HepG2 (cell line): ENCODE measurements at regions not wholly inside any gene's neighbourhood (a gene's known extent, or its start where the extent isn't known, plus 50 kb on each side); places are given as distances from the start of the nearest gene placed in this dataset.

Experiments
- ATAC-seq: fragments of 200-7000 bp; cut with Tn5 transposase; 3 replicates; pipeline ENCODE4 v1.9.1; 2020; ENCODE audit warnings: mild to moderate bottlenecking, moderate library complexity
- BruUV-seq: library from RNA; stranded (reverse); fragments of 400-500 nt; replicated peaks from 2 replicates; lab custom pipeline; 2021; lab: Mats Ljungman, UMichigan
- CTCF ChIA-PET: fragments of 300-600 bp; formaldehyde crosslinking; extraction: SDS; loops from one replicate; lab custom pipeline; 2021; ENCODE audit warnings: low total read pairs, inconsistent platforms, low intra/inter-chr PET ratio; lab: Yijun Ruan, JAX
- POLR2A ChIA-PET: fragments of 350-600 bp; sonication (Branson Sonifier 250); formaldehyde crosslinking; loops from one replicate; lab custom pipeline; 2020; ENCODE audit warnings: antibody characterized with exemption, inconsistent platforms; lab: Yijun Ruan, JAX
- DNase-seq: peaks from one replicate; pipeline ENCODE4 v3.0.0-alpha.2; 2015; ENCODE audit warnings: low spot score
- FAIRE-seq: peaks from 3 replicates; lab custom pipeline; 2011; peaks lifted over from hg19 to GRCh38; lab: Jason Lieb, UNC
- H2AFZ ChIP-seq: one replicate; pipeline ENCODE4 v1.6.1; 2011; ENCODE audit warnings: low read length, inconsistent platforms
- H3K27ac ChIP-seq: fragments of 300-600 bp; 3 replicates; pipeline ENCODE4 v1.8.0; 2011; ENCODE audit warnings: mixed run types, mild to moderate bottlenecking, mixed read lengths, low read length, inconsistent platforms; ENCODE audit not compliant: insufficient read depth; ENCODE audit errors: extremely low read length
- H3K27me3 ChIP-seq, 2 experiments: fragments of 200-600 bp in 1 of 2; 2 replicates in 1 of 2; 3 replicates in 1 of 2; pipeline versions ENCODE4 v1.6.0 to v1.8.0; 2011; ENCODE audit warnings: low read length in 2 of 2, mild to moderate bottlenecking in 2 of 2, moderate library complexity in 2 of 2, inconsistent platforms in 1 of 2; ENCODE audit not compliant: insufficient read depth in 2 of 2, control insufficient read depth in 1 of 2
- H3K36me3 ChIP-seq, 2 experiments: fragments of 200-600 bp in 1 of 2; replicated peaks in 1 of 2; 2 replicates in 1 of 2; 3 replicates in 1 of 2; pipeline versions ENCODE4 v1.5.1 to v1.8.0; 2011; ENCODE audit warnings: low read length in 2 of 2, inconsistent platforms in 1 of 2; ENCODE audit not compliant: insufficient read depth in 2 of 2, control insufficient read depth in 1 of 2
- H3K4me1 ChIP-seq: 2 replicates; pipeline ENCODE4 v1.5.1; 2012; ENCODE audit warnings: low read length, inconsistent platforms; ENCODE audit not compliant: insufficient read depth
- H3K4me2 ChIP-seq: 2 replicates; pipeline ENCODE4 v1.6.0; 2011; ENCODE audit warnings: low read depth, low read length, inconsistent platforms
- H3K4me3 ChIP-seq, 3 experiments: fragments of 200-600 bp in 1 of 3; sonication (generic), shearing (Covaris generic) in 1 of 3; replicated peaks in 1 of 3; 2 replicates each; pipeline ENCODE4 v1.5.1; 2011 to 2016; ENCODE audit warnings: low read length in 3 of 3, inconsistent platforms in 2 of 3, low read depth in 2 of 3, mild to moderate bottlenecking in 2 of 3, control low read depth in 1 of 3, mixed read lengths in 1 of 3; ENCODE audit not compliant: insufficient read depth in 1 of 3
- H3K79me2 ChIP-seq: one replicate; pipeline ENCODE4 v1.6.1; 2011; ENCODE audit warnings: low read length, inconsistent platforms; ENCODE audit not compliant: insufficient read depth
- H3K9ac ChIP-seq: 2 replicates; pipeline ENCODE4 v1.6.0; 2011; ENCODE audit warnings: mild to moderate bottlenecking, low read depth, low read length, inconsistent platforms; ENCODE audit not compliant: insufficient read depth
- H3K9me3 ChIP-seq: 2 replicates; pipeline ENCODE4 v1.5.1; 2012; ENCODE audit warnings: mild to moderate bottlenecking, low read length
- H4K20me1 ChIP-seq: 2 replicates; pipeline ENCODE4 v1.6.0; 2011; ENCODE audit warnings: inconsistent platforms, mild to moderate bottlenecking, low read length, moderate library complexity; ENCODE audit not compliant: insufficient read depth
- AGO1 ChIP-seq: fragments of 200-400 bp; formaldehyde crosslinking; IDR thresholded peaks from 2 replicates; pipeline ENCODE4 v1.6.1; 2017; ENCODE audit warnings: mild to moderate bottlenecking, low read depth, low read length, moderate library complexity; ENCODE audit not compliant: poor library complexity, severe bottlenecking
- ATM ChIP-seq: fragments of 450-650 bp; IDR thresholded peaks from 2 replicates; pipeline ENCODE4 v1.7.1; 2017; ENCODE audit warnings: mild to moderate bottlenecking, borderline replicate concordance
- BHLHE40 ChIP-seq: IDR thresholded peaks from 2 replicates; pipeline ENCODE4 v1.6.1; 2011; ENCODE audit warnings: low read length, improper control_type of control experiment
- ETS1 ChIP-seq: sonication (generic); formaldehyde crosslinking; IDR thresholded peaks from 2 replicates; pipeline ENCODE4 v1.4.0; 2020; ENCODE audit warnings: missing genetic modification reagents
- MAFF ChIP-seq: IDR thresholded peaks from 2 replicates; pipeline ENCODE4 v1.6.1; 2011; ENCODE audit warnings: low read depth, low read length, improper control_type of control experiment
- NCOA1 ChIP-seq: sonication (generic); formaldehyde crosslinking; IDR thresholded peaks from 2 replicates; pipeline ENCODE4 v1.9.0; 2021; ENCODE audit warnings: missing genetic modification reagents
- SRSF1 ChIP-seq: fragments of 200-400 bp; formaldehyde crosslinking; optimal IDR thresholded peaks from 2 replicates; pipeline ENCODE3; 2017; ENCODE audit warnings: mild to moderate bottlenecking, low read depth, low read length, moderate library complexity
- TSC22D2 ChIP-seq: sonication (generic); formaldehyde crosslinking; IDR thresholded peaks from 2 replicates; pipeline ENCODE4 v1.5.1; 2020; ENCODE audit warnings: missing genetic modification reagents, mild to moderate bottlenecking, borderline replicate concordance
- ZFP36 ChIP-seq: fragments of 150-350 bp; IDR thresholded peaks from 2 replicates; pipeline ENCODE4 v1.6.1; 2018; ENCODE audit warnings: borderline replicate concordance, low read length, low read depth; ENCODE audit not compliant: partially characterized antibody
- ZKSCAN5 ChIP-seq: sonication (generic); formaldehyde crosslinking; IDR thresholded peaks from 2 replicates; pipeline ENCODE4 v1.5.1; 2020; ENCODE audit warnings: mild to moderate bottlenecking, missing genetic modification reagents
- ZNF343 ChIP-seq: sonication (generic); formaldehyde crosslinking; IDR thresholded peaks from 2 replicates; pipeline ENCODE4 v1.4.0; 2020; ENCODE audit warnings: mild to moderate bottlenecking, missing genetic modification reagents
- ZNF354B ChIP-seq: sonication (generic); formaldehyde crosslinking; IDR thresholded peaks from 2 replicates; pipeline ENCODE4 v1.8.0; 2022; ENCODE audit warnings: mild to moderate bottlenecking, missing genetic modification reagents
- ZNF501 ChIP-seq: sonication (generic); formaldehyde crosslinking; IDR thresholded peaks from 2 replicates; pipeline ENCODE4 v1.5.1; 2020; ENCODE audit warnings: mild to moderate bottlenecking, moderate library complexity, missing genetic modification reagents
- ZNF558 ChIP-seq: sonication (generic); formaldehyde crosslinking; IDR thresholded peaks from 2 replicates; pipeline ENCODE4 v1.9.0; 2022; ENCODE audit warnings: mild to moderate bottlenecking, missing genetic modification reagents, borderline replicate concordance
- ZNF562 ChIP-seq: sonication (generic); formaldehyde crosslinking; IDR thresholded peaks from 2 replicates; pipeline ENCODE4 v1.8.0; 2022; ENCODE audit warnings: missing genetic modification reagents, borderline replicate concordance
- ZNF792 ChIP-seq: IDR thresholded peaks from 2 replicates; pipeline ENCODE4 v1.6.1; 2016
- WGBS: methylation state at CpG from one replicate; pipeline ENCODE4 v1.1.6; 2017; ENCODE audit warnings: low lambda C conversion rate; 5-methylcytosine and 5-hydroxymethylcytosine counted together
- in situ Hi-C: cut with HindIII; loops from 2 replicates; pipeline ENCODE4 v1.10.0; 2017; ENCODE audit warnings: low pct_unique_long_range_greater_than_20kb; ENCODE audit not compliant: extremely low pct_ligation_motif_present
- intact Hi-C: fragments of 100-400 bp; cut with micrococcal nuclease; formaldehyde crosslinking; loops from one replicate; pipeline ENCODE4 v1.10.0; 2022; ENCODE audit not compliant: unreplicated experiment
- TF ChIP-seq, protein P1 (sequence below), 2 experiments: sonication (generic) in 1 of 2; formaldehyde crosslinking in 1 of 2; IDR thresholded peaks; 2 replicates each; pipeline versions ENCODE4 v1.6.1 to v1.9.0; 2014 to 2022; ENCODE audit warnings: antibody characterized with exemption in 1 of 2, borderline replicate concordance in 1 of 2, inconsistent platforms in 1 of 2, low read depth in 1 of 2, missing genetic modification reagents in 1 of 2
- TF ChIP-seq, protein P2 (sequence below): sonication (generic); formaldehyde crosslinking; IDR thresholded peaks from 2 replicates; pipeline ENCODE4 v1.4.0; 2020; ENCODE audit warnings: missing genetic modification reagents

GRCh38 chr2:105626966-105627340 is 117.8 kb upstream of the NCK2 start:
- H3K4me2 ChIP-seq, result no peak overlapping the region
- no peak overlapping the region for H3K9ac ChIP-seq
- ChIA-PET POLR2A (no interaction called here), CTCF (no interaction called here)
- 21% methylated on average over 3 of the region's 3 CpGs for WGBS
- no peak overlapping the region for H3K27ac ChIP-seq
- DNase-seq (no peak), FAIRE-seq (no peak), ATAC-seq (no peak)
- no peaks in the 10 kb centered on the region for H3K9me3 ChIP-seq
- intact Hi-C loops (no loop called here), in situ Hi-C loops (no loop called here)
- H3K4me1 ChIP-seq, result no peaks in the 10 kb centered on the region
- H3K4me3 ChIP-seq, result no peak overlapping the region
- peaks cover 4 to 30% of the 10 kb centered on the region in 2 experiments; a peak in 3 of 5 replicates for H3K27me3 ChIP-seq
- no peaks in the 10 kb centered on the region for H3K36me3 ChIP-seq
- BruUV-seq, result no TSS peak
- H4K20me1 ChIP-seq, result no peaks in the 10 kb centered on the region
- no peak overlapping the region for H2AFZ ChIP-seq
- H3K79me2 ChIP-seq, result no peaks in the 10 kb centered on the region
- TF ChIP-seq ZNF558 (CRISPR knock-in tag) (no peak), ZNF343 (CRISPR knock-in tag) (no peak), SRSF1 (no peak), TSC22D2 (CRISPR knock-in tag) (no peak), ZKSCAN5 (no peak), AGO1 (no peak), ZFP36 (no peak), ZNF562 (CRISPR knock-in tag) (no peak), ETS1 (CRISPR knock-in tag) (no peak), ATM (no peak), ZNF501 (CRISPR knock-in tag) (no peak), NCOA1 (CRISPR knock-in tag) (no peak), BHLHE40 (no peak), ZNF792 (CRISPR knock-in tag) (no peak), MAFF (no peak), ZNF354B (CRISPR knock-in tag) (no peak)
- TF ChIP-seq, protein P1, sequence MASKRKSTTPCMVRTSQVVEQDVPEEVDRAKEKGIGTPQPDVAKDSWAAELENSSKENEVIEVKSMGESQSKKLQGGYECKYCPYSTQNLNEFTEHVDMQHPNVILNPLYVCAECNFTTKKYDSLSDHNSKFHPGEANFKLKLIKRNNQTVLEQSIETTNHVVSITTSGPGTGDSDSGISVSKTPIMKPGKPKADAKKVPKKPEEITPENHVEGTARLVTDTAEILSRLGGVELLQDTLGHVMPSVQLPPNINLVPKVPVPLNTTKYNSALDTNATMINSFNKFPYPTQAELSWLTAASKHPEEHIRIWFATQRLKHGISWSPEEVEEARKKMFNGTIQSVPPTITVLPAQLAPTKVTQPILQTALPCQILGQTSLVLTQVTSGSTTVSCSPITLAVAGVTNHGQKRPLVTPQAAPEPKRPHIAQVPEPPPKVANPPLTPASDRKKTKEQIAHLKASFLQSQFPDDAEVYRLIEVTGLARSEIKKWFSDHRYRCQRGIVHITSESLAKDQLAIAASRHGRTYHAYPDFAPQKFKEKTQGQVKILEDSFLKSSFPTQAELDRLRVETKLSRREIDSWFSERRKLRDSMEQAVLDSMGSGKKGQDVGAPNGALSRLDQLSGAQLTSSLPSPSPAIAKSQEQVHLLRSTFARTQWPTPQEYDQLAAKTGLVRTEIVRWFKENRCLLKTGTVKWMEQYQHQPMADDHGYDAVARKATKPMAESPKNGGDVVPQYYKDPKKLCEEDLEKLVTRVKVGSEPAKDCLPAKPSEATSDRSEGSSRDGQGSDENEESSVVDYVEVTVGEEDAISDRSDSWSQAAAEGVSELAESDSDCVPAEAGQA (IDR thresholded peaks at IDR 0.05; ENCODE audit: low read depth), result no peak
- TF ChIP-seq, protein P1 (CRISPR knock-in tag; IDR thresholded peaks at IDR 0.05; ENCODE audit: borderline replicate concordance), result no peak
- TF ChIP-seq, protein P2, sequence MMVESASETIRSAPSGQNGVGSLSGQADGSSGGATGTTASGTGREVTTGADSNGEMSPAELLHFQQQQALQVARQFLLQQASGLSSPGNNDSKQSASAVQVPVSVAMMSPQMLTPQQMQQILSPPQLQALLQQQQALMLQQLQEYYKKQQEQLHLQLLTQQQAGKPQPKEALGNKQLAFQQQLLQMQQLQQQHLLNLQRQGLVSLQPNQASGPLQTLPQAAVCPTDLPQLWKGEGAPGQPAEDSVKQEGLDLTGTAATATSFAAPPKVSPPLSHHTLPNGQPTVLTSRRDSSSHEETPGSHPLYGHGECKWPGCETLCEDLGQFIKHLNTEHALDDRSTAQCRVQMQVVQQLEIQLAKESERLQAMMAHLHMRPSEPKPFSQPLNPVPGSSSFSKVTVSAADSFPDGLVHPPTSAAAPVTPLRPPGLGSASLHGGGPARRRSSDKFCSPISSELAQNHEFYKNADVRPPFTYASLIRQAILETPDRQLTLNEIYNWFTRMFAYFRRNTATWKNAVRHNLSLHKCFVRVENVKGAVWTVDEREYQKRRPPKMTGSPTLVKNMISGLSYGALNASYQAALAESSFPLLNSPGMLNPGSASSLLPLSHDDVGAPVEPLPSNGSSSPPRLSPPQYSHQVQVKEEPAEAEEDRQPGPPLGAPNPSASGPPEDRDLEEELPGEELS (CRISPR knock-in tag), result no peak
